GM12892 (cell line): ENCODE measurements at regions not wholly inside any gene's neighbourhood (a gene's known extent, or its start where the extent isn't known, plus 50 kb on each side); places are given as distances from the start of the nearest gene placed in this dataset.

Experiments used
- POLR2AphosphoS5 ChIP-seq: IDR thresholded peaks from 2 replicates; pipeline ENCODE4 v1.6.1; 2011; ENCODE audit warnings: low read depth, low read length, control low read depth
- TAF1 ChIP-seq: IDR thresholded peaks from 2 replicates; pipeline ENCODE4 v1.6.1; 2011; ENCODE audit warnings: low read depth, mild to moderate bottlenecking, control low read depth, low read length, borderline replicate concordance

GRCh38 chr5:38162625-38163024 lies 95.7 kb upstream of the EGFLAM start:
- TF ChIP-seq POLR2AphosphoS5 (no peak), TAF1 (no peak)
